NCI-H1048 (cell line): ENCODE measurements at regions not wholly inside any gene's neighbourhood (a gene's known extent, or its start where the extent isn't known, plus 50 kb on each side); places are given as distances from the start of the nearest gene placed in this dataset.
"Not testable (repeated sequence)": the region's sequence is repeated elsewhere in the genome, so short reads cannot be mapped to it uniquely, and the experiment has no call there.

Experiments
- DNase-seq: peaks from one replicate; lab custom pipeline; 2025; lab: John Stamatoyannopoulos, UW

- DNase-seq: no peak
Measured at GRCh38 chr2:64743739-64744330, 90.1 kb upstream of the SERTAD2 start.

DNA sequence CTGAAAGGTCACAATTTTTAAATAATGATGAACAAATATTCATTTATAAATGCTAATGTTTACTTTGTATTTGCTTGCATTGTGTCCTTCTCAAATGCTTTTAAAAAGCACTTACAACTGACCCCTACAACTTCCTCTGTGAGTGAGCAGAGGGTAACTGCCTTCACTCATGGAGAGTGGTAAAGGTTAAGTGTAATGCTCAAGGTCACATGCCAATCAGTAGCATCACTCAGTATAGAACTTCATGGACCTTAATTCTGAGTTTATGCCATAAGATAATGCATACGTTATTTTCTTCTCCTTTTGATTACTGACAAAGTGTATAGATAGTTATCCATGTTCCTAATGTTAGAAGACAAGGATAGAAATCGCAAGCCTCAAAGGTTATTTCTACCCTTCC lies 91.8 kb upstream of the SERTAD2 start:
- DNase-seq: no peak

- not testable (repeated sequence) for DNase-seq
Measured at GRCh38 chr2:64747690-64748091, 94.0 kb upstream of the SERTAD2 start.

GRCh38 chr2:64748147-64748546 lies 94.4 kb upstream of the SERTAD2 start:
- DNase-seq: no peak

- no peak for DNase-seq
Measured at GRCh38 chr2:64748561-64748960, 94.8 kb upstream of the SERTAD2 start.

DNA sequence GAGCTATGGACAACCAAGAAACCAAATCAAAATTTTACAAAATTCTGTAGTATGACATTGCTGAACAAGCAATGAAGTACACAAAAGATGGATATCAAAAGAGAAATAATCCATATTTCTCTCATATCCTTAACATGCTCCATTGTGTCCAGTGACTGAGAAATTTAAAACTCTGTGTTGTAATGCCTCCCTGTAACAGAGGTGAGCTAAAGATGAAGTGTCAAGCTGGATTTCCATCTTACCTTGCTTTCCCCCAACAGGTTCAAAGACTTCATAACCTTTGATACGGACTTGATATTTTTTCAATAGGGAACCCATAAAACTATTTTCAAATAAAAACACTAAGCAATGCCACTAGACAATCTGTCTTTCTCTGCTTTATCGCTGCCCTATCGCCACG lies 95.7 kb upstream of the SERTAD2 start:
- no peak for DNase-seq

GRCh38 chr2:64750001-64750816 lies 96.5 kb upstream of the SERTAD2 start:
- no peak for DNase-seq

- peak; percentile 97 for DNase-seq
Measured at GRCh38 chr2:64750817-64751285, 97.1 kb upstream of the SERTAD2 start.

DNA sequence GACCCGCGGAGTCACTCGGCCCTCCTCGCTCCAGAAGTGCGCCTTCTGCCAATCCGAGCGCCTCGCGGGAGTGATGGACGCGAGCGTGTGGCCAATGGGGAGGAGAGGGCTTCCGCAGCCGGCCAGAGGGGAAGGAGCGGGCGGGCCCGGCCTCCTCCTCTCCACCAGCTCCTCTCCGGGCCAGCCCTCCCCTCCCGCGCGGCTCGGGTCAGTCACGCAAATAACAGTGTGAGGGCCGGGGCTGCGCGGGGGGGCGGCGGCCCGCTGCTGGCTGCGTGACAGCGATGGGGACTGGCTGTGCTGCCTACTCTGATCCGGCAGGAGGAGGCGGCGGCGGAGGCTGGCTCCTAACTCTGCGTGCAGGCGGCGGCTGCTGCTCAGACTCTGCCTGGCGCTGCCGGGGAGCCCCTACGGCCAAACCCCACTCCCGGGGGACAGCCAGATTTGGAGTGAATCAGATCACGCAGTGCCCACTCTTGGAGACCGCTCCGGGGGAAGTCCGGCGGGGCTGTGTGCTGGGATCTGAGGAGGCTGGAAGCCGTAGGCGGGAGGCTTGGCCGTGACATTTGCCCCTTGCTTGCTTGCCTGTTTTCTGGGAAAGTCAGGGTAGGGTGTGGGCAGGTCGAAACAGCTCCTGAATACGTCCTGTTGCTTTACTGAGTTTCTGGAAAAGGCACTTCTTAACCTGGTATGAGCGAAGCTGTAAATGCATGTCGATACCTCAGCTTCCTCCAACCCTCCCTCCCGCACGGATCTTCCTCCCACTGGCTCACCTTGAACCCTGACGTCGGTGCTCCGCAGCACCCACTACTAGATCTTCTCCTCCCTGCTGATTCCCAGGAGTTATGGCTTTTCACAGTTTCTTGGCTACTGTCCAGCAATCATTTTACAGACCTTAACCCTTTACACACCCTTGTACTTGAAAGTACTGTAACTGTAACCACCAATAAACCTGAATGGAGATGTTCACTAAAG lies 97.9 kb upstream of the SERTAD2 start:
- peak; percentile 23 for DNase-seq

DNA sequence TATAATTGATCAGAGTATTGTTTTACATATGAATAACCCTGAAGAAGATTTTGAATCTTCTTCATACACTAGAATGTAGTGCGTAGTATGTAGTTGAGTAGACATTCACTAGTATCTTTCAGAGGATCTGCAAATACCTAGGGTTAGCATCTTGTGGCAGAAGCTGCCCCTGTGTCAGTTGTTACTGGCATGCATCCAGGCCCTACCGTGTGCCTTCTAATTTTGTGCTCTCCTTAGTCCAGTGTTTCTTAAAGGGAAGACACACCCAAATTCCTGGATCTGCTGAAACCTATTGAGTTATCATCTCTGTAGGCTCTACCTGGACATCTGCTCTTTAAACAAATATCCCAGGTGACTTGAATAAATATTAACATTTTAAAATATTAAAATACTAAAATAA lies 99.7 kb upstream of the SERTAD2 start:
- DNase-seq: no peak

DNA sequence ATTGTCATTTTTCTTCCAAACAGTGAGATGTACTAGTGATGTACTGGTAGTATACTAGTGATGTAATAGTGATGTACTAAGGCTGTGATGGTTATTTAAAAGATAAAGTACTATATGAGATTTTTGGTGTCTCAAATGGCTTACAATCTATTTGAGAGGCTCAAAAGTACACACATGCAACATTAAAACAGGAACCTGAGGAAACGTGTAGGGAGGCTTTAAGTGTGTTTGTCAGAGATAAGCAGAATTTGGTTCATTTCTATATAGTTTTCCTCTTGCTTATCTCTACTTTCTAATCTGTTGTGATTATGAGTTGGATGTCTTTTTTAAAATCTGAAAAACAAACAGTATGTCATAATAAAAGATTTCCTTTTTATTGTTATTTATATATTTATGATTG lies 100.9 kb upstream of the SERTAD2 start:
- no peak for DNase-seq

GRCh38 chr2:64757126-64757525 lies 103.4 kb upstream of the SERTAD2 start:
- no peak for DNase-seq

DNA sequence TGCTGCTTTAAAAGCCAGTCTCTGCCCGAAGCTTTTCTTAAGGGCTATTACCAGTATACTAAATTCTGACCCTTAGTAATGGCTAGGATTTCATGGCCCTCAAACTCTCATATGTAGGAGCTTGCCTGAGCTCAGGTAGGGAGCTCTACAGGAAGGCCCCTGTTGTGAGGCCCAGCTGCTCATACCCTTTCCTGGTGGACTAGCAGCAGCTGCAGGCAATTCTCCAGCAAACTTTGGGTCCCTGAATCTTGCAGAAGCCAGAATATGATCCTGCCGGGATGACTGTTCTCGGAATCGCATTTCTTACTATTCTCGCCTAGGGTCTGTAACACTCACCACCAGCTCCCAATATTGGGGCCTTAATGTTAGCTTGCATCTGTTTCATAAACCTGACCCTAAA lies 106.4 kb upstream of the SERTAD2 start:
- no peak for DNase-seq

DNA sequence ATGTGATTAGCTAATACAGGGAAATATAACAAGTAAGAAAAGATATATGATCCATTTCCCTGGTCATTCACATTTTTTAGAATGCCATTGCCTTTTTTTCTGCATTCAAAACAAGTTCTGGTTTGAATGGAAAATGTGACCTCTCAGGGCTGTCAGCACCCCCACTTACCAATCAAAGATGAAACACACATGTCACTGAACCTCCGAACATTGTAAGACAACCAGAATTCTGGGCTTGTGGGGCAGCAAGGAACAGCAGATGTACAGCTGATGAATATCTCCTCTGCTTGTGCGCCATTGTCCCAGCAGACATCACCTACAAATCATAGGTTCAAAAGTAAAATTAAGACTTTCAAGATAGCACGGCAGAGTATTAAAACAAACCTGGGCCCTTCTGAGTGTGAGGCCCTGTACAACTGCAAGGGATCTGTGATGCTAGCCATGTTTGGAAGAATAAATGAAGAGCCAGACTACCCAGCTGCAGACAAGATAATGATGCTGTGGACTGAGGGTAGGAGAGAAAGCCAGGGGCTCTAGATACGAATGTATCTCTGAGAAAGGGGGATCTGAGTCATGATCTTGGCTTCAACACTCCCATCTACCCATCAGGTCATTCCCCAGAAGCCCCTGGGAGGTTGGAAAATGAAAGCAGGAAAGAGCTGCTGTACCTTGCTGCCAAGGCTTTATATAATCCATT lies 108.7 kb upstream of the SERTAD2 start:
- no peak for DNase-seq

DNA sequence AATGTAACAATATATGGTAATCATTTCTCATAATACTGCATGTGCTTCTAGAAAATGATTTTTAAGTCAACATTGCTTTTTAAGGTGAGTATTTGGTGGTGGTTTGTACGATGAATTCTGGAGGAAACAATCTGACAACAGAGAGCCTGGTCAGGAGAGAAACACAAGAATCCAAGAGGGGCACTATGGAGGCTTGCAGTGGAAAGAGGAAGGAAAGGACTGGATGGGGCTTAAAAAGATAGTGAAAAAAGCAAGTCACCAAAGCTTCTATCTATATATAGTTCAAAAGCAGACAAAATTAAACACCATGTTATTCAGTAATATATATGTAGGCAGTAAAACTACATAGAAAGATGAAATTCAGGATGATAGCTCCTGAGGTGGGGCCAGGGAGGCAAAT lies 109.4 kb upstream of the SERTAD2 start:
- no peak for DNase-seq

- no peak for DNase-seq
Measured at GRCh38 chr2:64765160-64765805, 111.6 kb upstream of the SERTAD2 start.

DNA sequence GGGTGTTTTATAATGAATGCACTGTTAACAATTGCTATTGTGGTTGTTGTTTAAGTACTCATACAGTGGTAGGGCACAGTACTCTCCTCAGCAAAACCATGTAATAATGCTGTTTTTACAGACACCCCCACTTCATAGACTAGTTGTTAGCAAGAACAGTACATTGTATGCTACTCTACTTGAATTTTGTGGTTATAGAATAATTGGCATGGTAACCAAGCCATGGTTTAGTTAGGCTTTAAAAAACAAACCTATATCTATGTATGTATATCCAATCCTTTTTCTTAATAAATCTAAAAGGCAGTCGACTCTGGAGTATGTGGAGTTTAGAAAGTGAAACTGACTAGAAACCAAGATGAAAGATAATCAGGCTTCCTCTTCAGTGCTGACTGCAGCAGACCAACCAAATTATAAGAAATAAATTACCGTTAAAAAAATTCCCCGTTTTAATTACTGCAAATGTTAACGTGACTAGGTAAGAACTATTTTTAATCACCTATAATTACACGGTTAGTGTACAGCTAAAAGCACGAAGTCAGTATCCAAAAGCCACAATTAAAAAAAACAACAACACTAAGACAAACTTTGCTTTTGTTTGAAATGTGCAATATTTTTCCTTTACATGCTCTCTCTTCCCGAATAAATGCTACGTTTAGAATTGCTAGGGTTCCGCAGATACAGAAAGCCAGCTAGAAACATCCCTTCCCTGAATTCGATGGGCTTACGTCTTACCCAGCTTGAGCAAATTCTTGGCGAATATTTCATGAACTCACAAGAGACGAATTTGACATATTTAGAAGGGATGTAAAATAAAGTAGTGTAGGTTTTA lies 113.3 kb upstream of the SERTAD2 start:
- DNase-seq: no peak

DNA sequence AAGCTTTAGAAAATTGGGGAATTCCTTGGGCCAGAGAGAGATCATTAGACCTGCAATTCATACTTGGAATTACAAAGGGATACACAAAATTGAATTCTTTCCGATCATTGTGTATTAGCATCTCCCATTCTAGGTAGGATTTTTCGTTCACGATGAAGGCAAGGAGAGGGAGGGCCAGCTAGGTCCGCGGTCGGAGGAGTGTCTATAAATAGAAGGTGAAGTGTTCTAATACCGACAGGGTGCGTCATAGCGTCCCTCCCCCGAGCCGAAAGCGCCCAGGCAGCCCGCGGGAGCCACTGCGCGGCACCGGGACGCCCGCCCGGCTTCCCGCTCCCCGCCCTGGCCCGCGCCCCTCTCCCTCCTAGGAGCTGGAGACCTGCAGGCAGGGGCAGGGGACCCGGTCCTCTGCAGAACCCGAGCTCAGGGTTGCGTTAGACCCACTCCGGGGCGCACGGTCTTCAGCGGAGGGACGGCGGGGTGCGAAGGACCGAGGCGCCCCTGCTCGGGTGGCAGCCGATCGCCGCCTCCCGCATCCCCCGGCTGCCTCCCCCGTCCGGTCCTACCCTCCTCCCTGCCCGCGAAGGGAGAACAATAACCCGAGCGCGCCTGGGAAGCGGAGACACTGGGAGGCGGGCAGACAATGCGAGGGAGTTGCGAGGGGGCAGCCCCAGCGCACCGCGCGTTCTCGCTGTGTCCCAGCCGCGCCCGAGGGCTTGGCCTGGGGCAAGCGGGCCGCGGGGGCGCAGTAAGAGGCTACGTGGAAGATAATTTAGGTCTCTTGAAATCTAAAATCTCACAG lies 114.2 kb upstream of the SERTAD2 start:
- peak; percentile 40 for DNase-seq

- no peak for DNase-seq
Measured at GRCh38 chr2:64768491-64769005, 114.8 kb upstream of the SERTAD2 start.
